Activated naive CD8-positive, alpha-beta T cell (primary cell): ENCODE measurements at regions not wholly inside any gene's neighbourhood (a gene's known extent, or its start where the extent isn't known, plus 50 kb on each side); places are given as distances from the start of the nearest gene placed in this dataset.
"Not testable (repeated sequence)": the region's sequence is repeated elsewhere in the genome, so short reads cannot be mapped to it uniquely, and the experiment has no call there.

Experiments used
- H3K27ac Mint-ChIP-seq: one replicate; pipeline ENCODE4 v1.8.0; 2021; ENCODE audit warnings: mixed read lengths
- H3K27me3 Mint-ChIP-seq: one replicate; pipeline ENCODE4 v1.8.0; 2021; ENCODE audit warnings: mixed read lengths
- H3K36me3 Mint-ChIP-seq: one replicate; pipeline ENCODE4 v1.8.0; 2021; ENCODE audit warnings: mixed read lengths
- H3K4me1 Mint-ChIP-seq: one replicate; pipeline ENCODE4 v1.8.0; 2021; ENCODE audit warnings: low read depth, mixed read lengths
- H3K4me3 Mint-ChIP-seq: one replicate; pipeline ENCODE4 v1.8.0; 2021; ENCODE audit warnings: mild to moderate bottlenecking, mixed read lengths
- H3K9me3 Mint-ChIP-seq: one replicate; pipeline ENCODE4 v1.8.0; 2021; ENCODE audit warnings: low read depth, mixed read lengths

DNA sequence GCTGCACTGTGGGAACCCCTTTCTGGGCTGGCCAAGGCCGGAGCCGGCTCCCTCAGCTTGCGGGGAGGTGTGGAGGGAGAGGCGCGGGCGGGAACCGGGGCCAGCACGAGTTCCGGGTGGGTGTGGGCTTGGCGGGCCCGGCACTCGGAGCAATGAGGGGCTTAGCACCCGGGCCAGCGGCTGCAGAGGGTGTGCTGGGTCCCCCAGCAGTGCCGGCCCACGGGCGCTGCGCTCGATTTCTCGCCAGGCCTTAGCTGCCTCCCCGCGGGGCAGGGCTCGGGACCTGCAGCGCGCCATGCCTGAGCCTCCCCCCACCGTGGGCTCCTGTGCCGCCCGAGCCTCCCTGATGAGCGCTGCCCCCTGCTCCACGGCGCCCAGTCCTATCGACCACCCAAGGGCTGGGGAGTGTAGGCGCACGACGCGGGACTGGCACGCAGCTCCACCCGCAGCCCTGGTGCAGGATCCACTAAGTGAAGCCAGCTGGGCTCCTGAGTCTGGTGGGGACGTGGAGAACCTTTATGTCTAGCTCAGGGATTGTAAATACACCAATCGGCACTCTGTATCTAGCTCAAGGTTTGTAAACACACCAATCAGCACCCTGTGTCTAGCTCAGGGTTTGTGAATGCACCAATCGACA, 180.8 kb upstream of the OTX2 start:
- not testable (repeated sequence) for H3K4me3 Mint-ChIP-seq, H3K27me3 Mint-ChIP-seq, H3K9me3 Mint-ChIP-seq, H3K27ac Mint-ChIP-seq, H3K4me1 Mint-ChIP-seq, H3K36me3 Mint-ChIP-seq

DNA sequence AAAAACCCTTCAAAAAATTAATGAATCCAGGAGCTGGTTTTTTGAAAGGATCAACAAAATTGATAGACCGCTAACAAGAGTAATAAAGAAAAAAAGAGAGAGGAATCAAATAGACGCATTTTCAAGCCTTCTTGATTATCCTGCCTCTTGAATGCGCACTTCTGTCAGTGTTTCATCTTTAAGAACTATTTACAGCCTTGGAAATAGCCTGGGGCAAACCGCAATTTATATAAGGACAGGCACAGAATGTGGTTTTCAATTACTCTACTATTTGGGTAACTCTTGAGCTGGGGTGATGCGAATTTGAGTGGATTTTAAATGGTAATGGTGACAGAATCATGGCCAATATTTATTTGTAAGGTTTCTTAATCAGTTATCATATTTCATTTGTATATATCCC, 179.1 kb upstream of the OTX2 start:
- Mint-ChIP-seq H3K9me3 (no peaks in the 10 kb centered on the region), H3K4me3 (no peak overlapping the region), H3K36me3 (no peaks in the 10 kb centered on the region), H3K27ac (no peak overlapping the region), H3K4me1 (no peaks in the 10 kb centered on the region), H3K27me3 (peaks cover 1% of the 10 kb centered on the region)

DNA sequence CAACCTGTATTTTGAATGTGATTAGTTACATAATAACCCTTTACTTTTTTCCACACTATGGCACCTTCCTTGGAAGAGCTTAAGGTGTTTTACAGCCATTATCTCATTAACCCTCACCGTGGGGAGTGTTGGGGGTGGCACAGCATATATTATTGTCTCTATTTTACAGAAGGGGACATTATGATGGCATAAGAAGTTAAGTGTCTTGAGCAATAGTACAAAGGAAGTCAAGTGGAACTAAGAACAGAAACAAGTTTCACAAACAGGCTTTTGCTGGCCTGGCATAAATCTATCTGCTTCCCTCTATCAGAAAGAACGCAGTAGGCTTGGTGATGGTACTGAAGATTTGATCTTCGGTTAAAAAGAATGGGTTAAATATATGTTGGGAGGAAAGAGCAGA, 169.7 kb upstream of the OTX2 start:
- Mint-ChIP-seq H3K4me1 (no peaks in the 10 kb centered on the region), H3K36me3 (no peaks in the 10 kb centered on the region), H3K27me3 (peaks cover 7% of the 10 kb centered on the region), H3K9me3 (no peaks in the 10 kb centered on the region), H3K4me3 (no peak overlapping the region), H3K27ac (no peak overlapping the region)

DNA sequence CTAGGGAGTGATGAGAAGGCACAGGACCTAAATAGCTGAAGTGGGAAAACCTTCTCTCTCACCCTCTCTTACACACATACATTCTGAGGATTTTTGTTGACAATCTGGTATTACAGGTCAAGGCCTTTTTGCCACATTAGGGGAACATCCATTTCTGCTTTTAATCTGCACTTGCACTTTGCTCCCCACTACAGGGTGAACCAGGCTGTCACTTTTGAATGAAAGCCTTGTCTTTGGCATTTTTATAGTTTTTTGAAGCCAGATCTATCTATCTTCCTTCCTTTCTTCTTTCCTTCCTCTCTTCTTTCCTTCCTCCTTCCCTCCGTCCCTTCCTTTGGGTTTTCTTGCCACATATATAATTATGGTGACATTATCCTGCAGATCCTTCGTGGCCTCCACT, 165.9 kb upstream of the OTX2 start:
- no peak overlapping the region for H3K27ac Mint-ChIP-seq
- H3K4me3 Mint-ChIP-seq = no peak overlapping the region
- H3K27me3 Mint-ChIP-seq = peaks cover 9% of the 10 kb centered on the region
- no peaks in the 10 kb centered on the region for H3K36me3 Mint-ChIP-seq
- no peaks in the 10 kb centered on the region for H3K9me3 Mint-ChIP-seq
- H3K4me1 Mint-ChIP-seq = no peaks in the 10 kb centered on the region

DNA sequence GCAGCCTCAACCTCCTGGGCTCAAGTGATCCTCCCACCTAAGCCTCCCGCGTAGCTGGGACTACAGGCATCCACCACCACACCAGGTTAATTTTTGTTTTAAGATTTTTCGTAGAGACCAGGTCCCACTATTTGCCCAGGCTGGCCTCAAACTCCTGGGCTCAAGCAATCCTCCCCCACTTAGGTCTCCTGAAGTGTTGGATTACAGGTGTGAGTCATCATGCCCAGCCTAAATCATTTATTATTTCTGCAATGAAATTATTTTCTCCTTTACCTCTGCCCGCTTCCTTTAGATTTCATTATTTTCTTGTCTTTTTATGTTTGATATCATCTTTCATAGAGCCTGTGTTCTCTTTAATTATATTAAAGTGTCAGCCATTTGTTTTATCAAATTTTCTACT, 165.2 kb upstream of the OTX2 start:
- H3K27me3 Mint-ChIP-seq = peaks cover 9% of the 10 kb centered on the region
- H3K9me3 Mint-ChIP-seq = no peaks in the 10 kb centered on the region
- H3K36me3 Mint-ChIP-seq = no peaks in the 10 kb centered on the region
- H3K27ac Mint-ChIP-seq = no peak overlapping the region
- H3K4me1 Mint-ChIP-seq = no peaks in the 10 kb centered on the region
- no peak overlapping the region for H3K4me3 Mint-ChIP-seq

DNA sequence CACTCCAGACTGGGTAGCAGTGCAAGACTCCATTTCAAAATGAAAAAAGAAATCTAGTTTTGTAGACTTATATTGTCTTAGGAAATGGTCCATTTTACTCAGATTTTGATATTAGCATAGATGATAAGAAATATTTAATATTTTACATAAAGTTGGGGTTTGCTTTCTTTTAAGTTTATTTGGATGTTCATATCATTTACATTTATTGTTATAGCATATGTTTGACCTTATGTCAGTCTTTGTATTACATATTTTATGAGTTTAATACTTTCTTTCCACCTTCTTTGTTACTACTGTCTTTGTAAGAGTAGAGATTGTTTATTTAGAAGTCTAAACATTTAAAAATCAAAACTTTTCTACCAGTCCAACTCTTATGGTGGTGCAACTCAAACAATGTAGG, 162.7 kb upstream of the OTX2 start:
- Mint-ChIP-seq H3K4me3 (no peak overlapping the region), H3K9me3 (no peaks in the 10 kb centered on the region), H3K36me3 (no peaks in the 10 kb centered on the region), H3K4me1 (no peaks in the 10 kb centered on the region), H3K27ac (no peak overlapping the region), H3K27me3 (peaks cover 9% of the 10 kb centered on the region)

DNA sequence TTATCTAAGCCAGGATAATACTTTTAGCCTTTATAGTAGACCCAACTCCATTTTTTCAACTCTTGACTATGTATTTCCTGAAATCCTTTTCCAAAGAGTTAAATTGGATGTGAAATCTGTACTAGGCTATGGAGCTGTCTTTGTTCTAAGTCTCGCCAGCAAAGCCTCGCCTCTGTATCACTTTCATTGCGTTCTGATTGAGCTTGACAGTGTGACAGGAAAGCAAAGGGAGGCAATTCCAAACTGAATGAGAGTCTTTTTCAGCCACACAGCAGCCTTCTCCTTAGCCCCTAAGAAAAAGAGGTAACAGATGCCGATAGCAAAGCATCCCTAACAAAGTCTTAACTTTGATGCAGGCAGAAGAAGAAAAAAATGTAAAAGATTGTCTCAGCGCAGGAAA, 154.6 kb upstream of the OTX2 start:
- Mint-ChIP-seq H3K4me3 (no peak overlapping the region), H3K27ac (no peak overlapping the region), H3K36me3 (no peaks in the 10 kb centered on the region), H3K4me1 (no peaks in the 10 kb centered on the region), H3K9me3 (no peaks in the 10 kb centered on the region), H3K27me3 (peaks cover 2% of the 10 kb centered on the region)

DNA sequence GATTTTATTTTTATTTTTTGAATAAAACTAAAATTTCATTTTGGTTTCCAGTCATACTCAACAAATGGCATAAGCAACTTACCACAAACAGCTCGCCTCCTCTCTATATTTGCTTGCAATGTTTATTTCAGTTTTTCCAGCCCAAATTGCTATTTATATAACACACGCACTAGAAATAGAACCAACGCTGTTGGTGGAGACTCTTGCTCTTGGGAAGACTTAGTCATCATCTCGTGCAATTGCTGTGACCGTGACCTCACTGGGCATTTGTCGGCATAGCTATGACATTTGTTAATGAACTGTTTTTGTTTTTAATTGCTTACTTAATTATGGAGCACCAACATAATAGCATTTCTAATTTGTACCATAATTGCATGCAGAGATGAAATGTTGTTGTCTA, 153.1 kb upstream of the OTX2 start:
- no peaks in the 10 kb centered on the region for H3K36me3 Mint-ChIP-seq
- peaks cover 5% of the 10 kb centered on the region for H3K27me3 Mint-ChIP-seq
- H3K4me3 Mint-ChIP-seq = no peak overlapping the region
- no peaks in the 10 kb centered on the region for H3K9me3 Mint-ChIP-seq
- no peaks in the 10 kb centered on the region for H3K4me1 Mint-ChIP-seq
- no peak overlapping the region for H3K27ac Mint-ChIP-seq

DNA sequence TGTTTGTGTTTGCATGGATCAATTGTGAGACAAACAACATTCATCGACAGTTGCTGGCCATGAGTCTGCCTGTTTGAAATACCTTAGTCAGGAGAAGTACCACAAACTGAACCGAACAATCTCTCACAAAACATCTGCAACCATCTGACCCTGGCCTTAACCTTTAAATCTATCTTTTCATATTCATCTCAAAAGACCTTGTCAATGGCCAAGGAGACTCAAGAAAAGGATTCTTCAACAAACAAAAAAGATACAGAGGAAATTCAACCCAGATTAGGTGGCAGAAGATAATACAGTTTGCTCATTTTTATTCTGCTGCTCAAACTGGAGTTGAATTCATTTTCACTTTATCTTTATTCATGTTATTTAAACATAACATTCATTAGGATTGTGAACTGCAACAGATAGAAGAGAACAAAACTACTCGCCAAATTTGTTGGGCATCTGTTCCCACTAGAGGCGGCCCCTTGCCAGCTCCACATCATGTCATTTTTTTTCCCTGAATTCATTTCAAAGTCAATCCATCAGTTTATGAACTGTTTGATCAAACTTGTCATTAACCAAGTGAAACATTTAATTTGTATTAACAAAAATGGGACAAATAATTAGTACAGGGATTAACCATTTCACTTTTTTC, 152.3 kb upstream of the OTX2 start:
- no peak overlapping the region for H3K4me3 Mint-ChIP-seq
- peaks cover 9% of the 10 kb centered on the region for H3K27me3 Mint-ChIP-seq
- no peaks in the 10 kb centered on the region for H3K36me3 Mint-ChIP-seq
- no peaks in the 10 kb centered on the region for H3K4me1 Mint-ChIP-seq
- H3K9me3 Mint-ChIP-seq = no peaks in the 10 kb centered on the region
- H3K27ac Mint-ChIP-seq = no peak overlapping the region

DNA sequence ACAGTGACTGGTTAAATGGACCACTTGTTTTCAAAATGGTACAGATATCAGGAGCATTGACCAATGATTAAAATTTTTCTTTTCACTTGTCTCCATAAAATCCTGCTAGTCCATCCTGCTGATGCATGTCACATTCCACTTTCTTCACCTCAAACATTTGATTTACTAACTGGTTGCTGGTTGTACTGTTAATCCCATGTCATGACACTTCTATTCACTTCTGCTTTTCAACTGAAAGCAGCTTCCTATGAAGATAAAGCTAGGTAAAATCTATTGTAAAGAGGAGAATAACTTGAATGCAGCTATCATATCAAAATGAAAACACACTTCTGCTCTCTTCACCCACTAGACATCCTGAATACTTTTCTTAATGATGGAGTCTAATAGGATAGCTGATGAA, 149.6 kb upstream of the OTX2 start:
- H3K27ac Mint-ChIP-seq = no peak overlapping the region
- H3K9me3 Mint-ChIP-seq = no peaks in the 10 kb centered on the region
- H3K36me3 Mint-ChIP-seq = no peaks in the 10 kb centered on the region
- H3K27me3 Mint-ChIP-seq = peaks cover 11% of the 10 kb centered on the region
- H3K4me3 Mint-ChIP-seq = no peak overlapping the region
- H3K4me1 Mint-ChIP-seq = no peaks in the 10 kb centered on the region

DNA sequence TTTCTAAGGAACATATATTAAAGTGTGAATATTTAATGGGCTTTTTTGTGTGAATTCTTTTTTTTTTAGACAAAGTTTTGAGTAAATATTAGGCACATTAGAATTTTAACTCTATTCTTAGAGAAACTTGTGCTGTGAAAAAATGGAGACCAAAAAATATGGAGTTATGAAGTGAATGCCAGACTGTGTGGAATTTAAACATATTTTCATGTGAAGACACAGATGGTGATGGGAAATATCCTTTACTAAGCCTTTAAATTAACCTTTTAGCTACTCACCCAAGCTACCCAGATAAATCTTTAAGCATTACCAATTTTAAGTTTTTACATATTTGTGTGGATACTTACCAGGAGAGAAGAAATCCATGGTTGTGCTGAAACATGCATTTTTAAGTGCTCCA, 148.8 kb upstream of the OTX2 start:
- H3K36me3 Mint-ChIP-seq = no peaks in the 10 kb centered on the region
- H3K9me3 Mint-ChIP-seq = no peaks in the 10 kb centered on the region
- peaks cover 11% of the 10 kb centered on the region for H3K27me3 Mint-ChIP-seq
- H3K27ac Mint-ChIP-seq = no peak overlapping the region
- H3K4me1 Mint-ChIP-seq = no peaks in the 10 kb centered on the region
- no peak overlapping the region for H3K4me3 Mint-ChIP-seq

DNA sequence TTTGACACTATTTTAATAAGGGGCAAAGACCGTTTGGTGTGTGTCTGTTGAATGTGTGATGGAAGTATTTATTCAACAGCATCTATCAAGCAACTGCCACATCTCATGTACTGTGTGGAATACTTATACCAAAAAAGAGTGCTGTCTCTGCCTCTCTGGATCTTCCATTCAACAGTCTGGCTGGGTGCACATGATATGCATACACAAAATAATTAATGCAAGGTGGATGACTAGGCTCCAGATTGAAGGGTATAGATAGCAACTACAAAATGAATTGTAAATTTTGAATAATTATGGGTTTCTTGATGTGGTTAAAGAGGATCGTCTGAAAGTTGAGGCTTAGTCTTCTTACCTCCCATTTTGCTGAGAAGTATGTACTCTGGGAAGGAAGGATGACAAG, 145.9 kb upstream of the OTX2 start:
- Mint-ChIP-seq H3K4me3 (no peak overlapping the region), H3K9me3 (no peaks in the 10 kb centered on the region), H3K27me3 (peaks cover 11% of the 10 kb centered on the region), H3K36me3 (no peaks in the 10 kb centered on the region), H3K27ac (no peak overlapping the region), H3K4me1 (no peaks in the 10 kb centered on the region)

DNA sequence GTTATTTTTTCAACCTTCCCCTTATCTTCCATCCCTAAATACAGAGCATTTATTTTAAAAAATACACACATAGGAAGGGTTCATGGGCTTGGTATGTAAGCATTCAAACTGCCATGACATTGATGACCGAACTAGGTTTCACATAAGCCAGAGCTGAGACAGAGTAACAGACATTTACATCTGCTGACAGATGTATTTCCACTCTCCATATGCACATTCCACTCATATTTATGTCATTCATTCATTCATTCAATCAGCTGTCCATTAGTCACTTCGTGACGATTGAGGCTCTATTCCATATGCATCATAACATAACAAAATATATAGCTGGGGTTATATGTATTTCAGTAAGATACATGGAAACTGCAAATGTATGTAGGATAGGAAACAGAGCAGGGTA, 145.5 kb upstream of the OTX2 start:
- no peaks in the 10 kb centered on the region for H3K36me3 Mint-ChIP-seq
- H3K27ac Mint-ChIP-seq = no peak overlapping the region
- no peak overlapping the region for H3K4me3 Mint-ChIP-seq
- peaks cover 9% of the 10 kb centered on the region for H3K27me3 Mint-ChIP-seq
- no peaks in the 10 kb centered on the region for H3K9me3 Mint-ChIP-seq
- no peaks in the 10 kb centered on the region for H3K4me1 Mint-ChIP-seq

DNA sequence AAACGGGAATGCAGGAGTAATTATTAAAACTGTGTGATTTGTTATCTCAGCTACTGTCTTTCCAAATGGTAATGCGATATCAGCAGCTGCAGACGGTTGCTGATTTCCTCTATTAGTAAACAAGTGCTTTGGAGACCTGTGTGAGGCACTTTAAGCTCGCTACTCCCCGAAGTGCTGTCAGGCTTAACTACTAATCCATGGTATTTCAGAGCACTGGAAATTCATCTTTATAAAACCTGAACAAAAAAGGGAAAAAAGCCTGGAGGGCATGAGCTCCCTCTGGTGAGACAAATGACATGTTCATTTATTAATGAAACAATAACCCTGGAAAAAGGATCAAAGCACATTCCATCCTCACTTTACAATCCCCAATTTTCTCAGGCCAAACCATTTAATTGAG, 143.6 kb upstream of the OTX2 start:
- H3K9me3 Mint-ChIP-seq = no peaks in the 10 kb centered on the region
- peaks cover 8% of the 10 kb centered on the region for H3K27me3 Mint-ChIP-seq
- H3K27ac Mint-ChIP-seq = no peak overlapping the region
- H3K4me3 Mint-ChIP-seq = no peak overlapping the region
- no peaks in the 10 kb centered on the region for H3K36me3 Mint-ChIP-seq
- no peaks in the 10 kb centered on the region for H3K4me1 Mint-ChIP-seq

DNA sequence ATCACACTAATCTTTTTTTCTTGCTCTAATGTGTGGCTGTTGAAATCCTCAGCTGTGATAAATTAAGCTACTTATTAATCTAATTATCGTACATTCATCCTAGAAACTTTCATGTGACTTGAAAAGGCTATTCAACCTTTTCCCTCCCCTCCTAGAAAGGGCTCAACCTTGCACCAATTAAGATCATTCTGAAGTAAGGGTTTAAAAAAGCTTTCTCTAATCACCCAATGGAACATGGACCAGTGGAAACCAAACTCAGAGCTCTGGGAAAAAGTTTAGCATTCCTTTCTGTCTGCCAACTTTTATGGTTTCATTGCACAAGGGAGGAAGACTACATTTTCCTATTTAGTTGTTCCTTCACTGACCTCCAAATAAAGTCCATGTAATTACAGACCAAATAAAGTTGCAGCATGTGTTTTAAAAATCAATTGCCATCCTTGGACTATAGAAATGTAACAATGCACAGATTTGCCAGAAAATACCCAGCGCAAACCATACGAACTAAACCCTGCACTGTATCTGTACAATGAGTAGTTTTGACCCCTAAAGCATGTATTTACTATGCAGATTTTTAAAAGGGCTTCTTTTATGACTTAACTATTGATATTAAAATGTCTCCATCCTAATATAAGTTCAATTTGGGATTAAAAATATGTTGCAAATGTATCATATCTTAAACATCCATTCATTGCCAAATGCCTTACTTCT, 142.6 kb upstream of the OTX2 start:
- H3K4me1 Mint-ChIP-seq = no peaks in the 10 kb centered on the region
- H3K9me3 Mint-ChIP-seq = no peaks in the 10 kb centered on the region
- H3K27ac Mint-ChIP-seq = no peak overlapping the region
- H3K4me3 Mint-ChIP-seq = no peak overlapping the region
- H3K36me3 Mint-ChIP-seq = no peaks in the 10 kb centered on the region
- H3K27me3 Mint-ChIP-seq = peaks cover 2% of the 10 kb centered on the region

DNA sequence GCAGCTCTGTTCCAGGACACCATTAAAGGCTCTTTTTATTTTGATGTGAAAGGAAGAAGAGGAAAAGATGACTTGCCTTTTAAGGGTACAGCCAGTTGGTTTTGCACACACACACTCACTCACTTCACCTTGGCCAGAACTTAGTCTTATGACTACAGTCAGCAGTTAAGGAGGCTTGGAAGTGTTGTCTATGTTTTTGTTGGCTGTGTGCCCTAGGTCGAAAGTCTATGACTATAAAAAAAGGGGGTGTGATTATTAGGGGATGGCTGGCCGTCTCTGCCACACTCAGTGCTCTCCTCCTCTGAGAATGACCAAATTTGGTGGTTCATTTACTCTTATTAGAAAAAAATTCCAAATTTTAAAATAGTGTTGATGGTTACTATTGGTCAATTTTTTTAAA, 139.5 kb upstream of the OTX2 start:
- Mint-ChIP-seq H3K36me3 (no peaks in the 10 kb centered on the region), H3K27me3 (peaks cover 9% of the 10 kb centered on the region), H3K27ac (no peak overlapping the region), H3K4me3 (no peak overlapping the region), H3K9me3 (no peaks in the 10 kb centered on the region), H3K4me1 (no peaks in the 10 kb centered on the region)
